Ectodermal cell (in vitro differentiated cells): ENCODE measurements at regions not wholly inside any gene's neighbourhood (a gene's known extent, or its start where the extent isn't known, plus 50 kb on each side); places are given as distances from the start of the nearest gene placed in this dataset.

Experiments
- H3K27ac ChIP-seq: 2 replicates; pipeline ENCODE4 v1.7.0; 2013; ENCODE audit warnings: mild to moderate bottlenecking, low read depth, low read length; ENCODE audit not compliant: insufficient read depth, poor library complexity, severe bottlenecking
- H3K27me3 ChIP-seq: 2 replicates; pipeline ENCODE4 v1.7.0; 2013; ENCODE audit warnings: mild to moderate bottlenecking, low read length; ENCODE audit not compliant: insufficient read depth, control insufficient read depth, poor library complexity, severe bottlenecking
- H3K36me3 ChIP-seq: one replicate; pipeline ENCODE4 v1.7.0; 2013; ENCODE audit warnings: low read length; ENCODE audit not compliant: control insufficient read depth, insufficient read depth
- H3K4me1 ChIP-seq: one replicate; pipeline ENCODE4 v1.7.0; 2013; ENCODE audit warnings: low read length; ENCODE audit not compliant: control insufficient read depth, insufficient read depth
- H3K4me3 ChIP-seq: 2 replicates; pipeline ENCODE4 v1.7.0; 2013; ENCODE audit warnings: low read depth, low read length, control low read depth; ENCODE audit not compliant: insufficient read depth
- H3K9me3 ChIP-seq: 2 replicates; pipeline ENCODE4 v1.7.0; 2013; ENCODE audit warnings: mild to moderate bottlenecking, low read length, moderate library complexity; ENCODE audit not compliant: control insufficient read depth
- WGBS, 2 experiments: methylation state at CpG; one replicate each; pipeline ENCODE4 v1.1.7; 2013; ENCODE audit warnings: missing lambda C conversion rate in 2 of 2; 5-methylcytosine and 5-hydroxymethylcytosine counted together

DNA sequence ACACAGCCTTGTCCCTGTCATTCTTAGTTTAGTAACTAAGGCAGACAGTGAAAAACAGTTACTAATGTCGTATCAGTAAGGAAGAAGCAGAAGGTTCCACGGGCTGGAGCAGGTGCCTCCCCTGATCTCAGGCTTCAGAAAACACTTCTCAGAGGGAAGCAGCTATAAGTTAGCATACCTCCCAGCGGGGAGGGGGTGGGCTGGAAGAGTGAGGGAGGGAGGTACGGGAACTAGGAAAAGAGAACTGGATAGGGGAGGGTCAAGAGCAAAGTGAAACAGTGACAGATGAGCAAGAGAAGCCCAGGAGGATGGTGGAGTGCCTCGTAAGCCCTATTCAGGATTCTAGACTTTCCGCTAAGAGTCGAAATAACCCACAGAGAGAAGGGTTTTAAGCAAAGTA lies 186.3 kb upstream of the XYLT1 start:
- 46 to 56% methylated on average over 7 of the region's 7 CpGs for WGBS, 2 experiments
- no peaks in the 10 kb centered on the region for H3K27me3 ChIP-seq
- no peaks in the 10 kb centered on the region for H3K36me3 ChIP-seq
- peaks cover 9% of the 10 kb centered on the region for H3K4me1 ChIP-seq
- H3K4me3 ChIP-seq: no peak overlapping the region
- no peak overlapping the region for H3K27ac ChIP-seq
- H3K9me3 ChIP-seq: no peaks in the 10 kb centered on the region

DNA sequence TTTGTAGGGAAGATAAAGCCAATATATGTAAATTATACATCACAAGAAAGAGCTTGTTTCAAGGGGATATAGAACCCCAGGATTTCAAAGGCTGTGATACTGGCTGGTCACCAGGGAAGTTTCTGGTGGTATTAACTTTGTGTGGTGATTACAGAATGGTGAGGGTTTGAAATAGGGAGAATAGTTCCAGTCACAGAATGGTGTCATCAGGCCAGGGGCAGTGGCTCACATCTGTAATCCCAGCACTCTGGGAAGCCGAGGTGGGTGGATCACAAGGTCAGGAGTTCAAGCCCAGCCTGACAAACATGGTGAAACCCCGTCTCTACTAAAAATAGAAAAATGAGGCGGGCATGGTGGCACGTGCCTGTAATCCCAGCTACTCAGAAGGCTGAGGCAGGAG lies 183.8 kb upstream of the XYLT1 start:
- 91 to 93% methylated on average over 4 of the region's 4 CpGs for WGBS, 2 experiments
- no peaks in the 10 kb centered on the region for H3K36me3 ChIP-seq

GRCh38 chr16:17654142-17654541 lies 183.4 kb upstream of the XYLT1 start:
- Histone ChIP-seq H3K27ac (no peak overlapping the region), H3K27me3 (no peaks in the 10 kb centered on the region), H3K9me3 (no peaks in the 10 kb centered on the region), H3K4me3 (no peak overlapping the region), H3K36me3 (no peaks in the 10 kb centered on the region), H3K4me1 (peaks cover 9% of the 10 kb centered on the region)
- WGBS, 2 experiments: 91 to 92% methylated on average over 4 of the region's 4 CpGs

More for the DNA sequence above, 183.8 kb upstream of the XYLT1 start:
- no peak overlapping the region for H3K4me3 ChIP-seq
- no peaks in the 10 kb centered on the region for H3K27me3 ChIP-seq
- H3K4me1 ChIP-seq: peaks cover 9% of the 10 kb centered on the region
- no peak overlapping the region for H3K27ac ChIP-seq
- H3K9me3 ChIP-seq: no peaks in the 10 kb centered on the region

DNA sequence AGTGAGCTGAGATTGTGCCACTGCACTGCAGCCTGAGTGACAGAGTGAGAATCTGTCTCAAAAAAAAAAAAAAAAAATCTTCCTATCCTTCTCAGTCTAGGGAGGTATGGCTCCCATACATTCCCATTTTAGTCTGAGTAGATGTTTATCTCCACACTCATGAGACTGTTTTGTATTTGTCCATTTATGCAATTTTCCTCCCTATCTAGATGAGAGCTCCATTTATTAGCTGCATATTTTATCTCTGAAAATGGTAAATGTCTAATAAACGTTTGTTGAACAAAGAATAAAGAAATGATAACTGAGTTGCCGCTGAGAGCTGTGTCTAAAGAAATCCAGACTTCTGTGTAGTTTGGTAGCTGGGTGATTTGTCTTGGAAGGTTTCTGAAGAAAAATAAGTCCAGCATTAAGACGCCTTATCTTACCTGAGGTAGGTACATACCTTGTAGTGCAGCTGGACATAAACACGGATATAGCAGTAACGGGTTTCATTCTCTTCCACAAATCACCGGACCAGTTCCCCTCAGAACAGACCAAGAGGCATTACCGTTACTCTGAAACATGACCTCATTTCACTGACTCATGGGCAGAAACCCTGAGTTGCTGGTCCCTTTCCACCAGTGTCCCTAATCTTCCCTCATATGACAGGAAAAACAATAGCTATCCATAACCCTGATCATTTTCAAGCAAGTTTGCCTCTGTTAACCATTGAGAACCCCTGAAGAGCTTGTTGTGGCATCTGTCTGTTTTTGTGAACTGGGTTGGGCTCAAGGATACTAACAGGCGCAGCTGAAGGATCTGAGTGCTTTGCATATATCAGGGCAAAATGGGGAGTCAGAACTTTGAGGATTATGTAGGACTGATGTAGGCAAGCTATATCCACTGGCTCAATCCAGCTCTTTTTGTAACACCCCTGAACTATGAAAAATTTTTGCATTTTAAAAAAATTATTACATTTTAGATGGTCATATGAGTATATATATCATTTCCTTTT lies 177.4 kb upstream of the XYLT1 start:
- H3K9me3 ChIP-seq: no peaks in the 10 kb centered on the region
- H3K27ac ChIP-seq: no peak overlapping the region
- no peak overlapping the region for H3K4me3 ChIP-seq
- H3K27me3 ChIP-seq: no peaks in the 10 kb centered on the region
- H3K4me1 ChIP-seq: no peaks in the 10 kb centered on the region
- no peaks in the 10 kb centered on the region for H3K36me3 ChIP-seq
- 92 to 95% methylated on average over 8 of the region's 8 CpGs for WGBS, 2 experiments

- Histone ChIP-seq H3K9me3 (no peaks in the 10 kb centered on the region), H3K36me3 (no peaks in the 10 kb centered on the region), H3K4me3 (no peak overlapping the region), H3K27me3 (no peaks in the 10 kb centered on the region), H3K27ac (no peak overlapping the region), H3K4me1 (no peaks in the 10 kb centered on the region)
- 78 to 95% methylated on average over 2 of the region's 2 CpGs for WGBS, 2 experiments
These were observed 173.2 kb upstream of the XYLT1 start for GRCh38 chr16:17643935-17644334.

DNA sequence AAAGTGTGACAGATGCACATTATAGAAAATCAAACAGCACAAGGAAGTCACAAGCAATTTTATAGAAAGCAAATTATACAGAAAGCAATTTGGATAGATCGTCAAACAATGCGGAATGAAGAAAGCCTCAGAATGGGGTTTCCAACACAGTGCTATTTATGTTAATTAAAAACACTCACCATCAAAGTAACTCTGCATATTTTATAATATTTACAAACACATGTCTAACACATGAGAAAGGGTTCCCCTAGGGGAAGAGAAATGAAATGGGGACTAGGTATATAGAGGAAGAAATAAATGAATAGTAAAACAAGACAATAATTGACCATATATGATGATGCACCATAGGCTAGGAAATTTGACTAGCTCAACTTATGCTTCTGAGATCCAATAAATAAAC lies 171.2 kb upstream of the XYLT1 start:
- Histone ChIP-seq H3K4me1 (no peaks in the 10 kb centered on the region), H3K4me3 (no peak overlapping the region), H3K36me3 (no peaks in the 10 kb centered on the region), H3K27me3 (no peaks in the 10 kb centered on the region), H3K27ac (no peak overlapping the region), H3K9me3 (no peaks in the 10 kb centered on the region)
- WGBS, 2 experiments: 87 to 94% methylated on average over 2 of the region's 2 CpGs

- WGBS, 2 experiments: 84 to 86% methylated on average over 7 to 8 of the region's 8 CpGs
- Histone ChIP-seq H3K9me3 (no peaks in the 10 kb centered on the region), H3K4me3 (no peak overlapping the region), H3K4me1 (no peaks in the 10 kb centered on the region), H3K36me3 (no peaks in the 10 kb centered on the region), H3K27me3 (no peaks in the 10 kb centered on the region), H3K27ac (no peak overlapping the region)
These were observed 167.4 kb upstream of the XYLT1 start for GRCh38 chr16:17638134-17638533.

- Histone ChIP-seq H3K36me3 (no peaks in the 10 kb centered on the region), H3K27ac (no peak overlapping the region), H3K27me3 (no peaks in the 10 kb centered on the region), H3K4me3 (no peak overlapping the region), H3K4me1 (no peaks in the 10 kb centered on the region), H3K9me3 (no peaks in the 10 kb centered on the region)
- 96 to 99% methylated on average over 6 of the region's 6 CpGs for WGBS, 2 experiments
These were observed 164.4 kb upstream of the XYLT1 start for GRCh38 chr16:17635183-17635582.

GRCh38 chr16:17633181-17633951 lies 162.6 kb upstream of the XYLT1 start:
- 88 to 92% methylated on average over 8 of the region's 8 CpGs for WGBS, 2 experiments
- Histone ChIP-seq H3K36me3 (no peaks in the 10 kb centered on the region), H3K27ac (no peak overlapping the region), H3K9me3 (no peaks in the 10 kb centered on the region), H3K4me1 (no peaks in the 10 kb centered on the region), H3K27me3 (no peaks in the 10 kb centered on the region), H3K4me3 (no peak overlapping the region)

GRCh38 chr16:17632667-17633066 lies 161.9 kb upstream of the XYLT1 start:
- H3K27ac ChIP-seq: no peak overlapping the region
- H3K4me1 ChIP-seq: no peaks in the 10 kb centered on the region
- no peaks in the 10 kb centered on the region for H3K27me3 ChIP-seq
- 95 to 96% methylated on average over 8 of the region's 8 CpGs for WGBS, 2 experiments
- no peaks in the 10 kb centered on the region for H3K9me3 ChIP-seq
- no peaks in the 10 kb centered on the region for H3K36me3 ChIP-seq
- no peak overlapping the region for H3K4me3 ChIP-seq
